ENCODE measurements at regions not wholly inside any gene's neighbourhood (a gene's known extent, or its start where the extent isn't known, plus 50 kb on each side); places are given as distances from the start of the nearest gene placed in this dataset.

DNA sequence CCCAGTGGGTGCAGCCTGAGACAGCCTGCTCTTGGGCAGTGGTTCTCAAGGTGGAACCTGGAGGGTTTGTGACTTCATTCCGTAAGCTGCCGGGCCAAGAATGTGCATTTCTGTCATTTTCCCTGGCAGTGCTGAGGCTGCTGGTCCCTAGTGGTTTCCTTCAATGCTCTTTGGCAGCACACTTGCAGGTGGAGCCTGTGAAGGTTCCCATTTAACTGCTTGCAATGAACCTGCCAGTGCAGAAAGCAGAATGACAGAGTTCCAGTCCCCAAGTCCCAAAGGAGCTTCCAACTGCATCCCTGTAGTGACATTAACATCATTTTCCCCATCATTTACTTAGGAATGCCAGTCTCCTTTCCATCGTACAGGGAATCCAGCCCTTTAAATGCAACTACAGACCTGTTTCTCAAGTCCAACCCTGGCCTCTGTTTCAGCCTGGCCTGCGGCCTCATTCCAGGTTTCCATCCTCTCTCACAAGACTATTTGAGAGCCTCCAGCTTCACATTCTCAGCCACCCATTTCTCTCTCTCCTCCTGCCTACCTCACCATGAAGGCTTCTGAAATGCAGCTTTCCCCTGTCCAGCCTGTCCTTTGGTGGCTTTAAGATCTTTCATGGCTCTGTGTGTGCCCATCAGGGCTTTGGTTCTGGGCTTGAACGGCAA lies 149.7 kb upstream of the GGTLC1 start:
- no peaks in the 10 kb centered on the region for H3K4me1 ChIP-seq (ENCODE audit: insufficient read depth)
- H3K27me3 ChIP-seq = no peaks in the 10 kb centered on the region
- H3K36me3 ChIP-seq = no peaks in the 10 kb centered on the region
- intact Hi-C loops (cut with DNase I) = no loop called here
- DNase-seq = no peak
- no peak overlapping the region for H3K4me3 ChIP-seq
- no peaks in the 10 kb centered on the region for H3K9me3 ChIP-seq
- TF ChIP-seq, protein P1, sequence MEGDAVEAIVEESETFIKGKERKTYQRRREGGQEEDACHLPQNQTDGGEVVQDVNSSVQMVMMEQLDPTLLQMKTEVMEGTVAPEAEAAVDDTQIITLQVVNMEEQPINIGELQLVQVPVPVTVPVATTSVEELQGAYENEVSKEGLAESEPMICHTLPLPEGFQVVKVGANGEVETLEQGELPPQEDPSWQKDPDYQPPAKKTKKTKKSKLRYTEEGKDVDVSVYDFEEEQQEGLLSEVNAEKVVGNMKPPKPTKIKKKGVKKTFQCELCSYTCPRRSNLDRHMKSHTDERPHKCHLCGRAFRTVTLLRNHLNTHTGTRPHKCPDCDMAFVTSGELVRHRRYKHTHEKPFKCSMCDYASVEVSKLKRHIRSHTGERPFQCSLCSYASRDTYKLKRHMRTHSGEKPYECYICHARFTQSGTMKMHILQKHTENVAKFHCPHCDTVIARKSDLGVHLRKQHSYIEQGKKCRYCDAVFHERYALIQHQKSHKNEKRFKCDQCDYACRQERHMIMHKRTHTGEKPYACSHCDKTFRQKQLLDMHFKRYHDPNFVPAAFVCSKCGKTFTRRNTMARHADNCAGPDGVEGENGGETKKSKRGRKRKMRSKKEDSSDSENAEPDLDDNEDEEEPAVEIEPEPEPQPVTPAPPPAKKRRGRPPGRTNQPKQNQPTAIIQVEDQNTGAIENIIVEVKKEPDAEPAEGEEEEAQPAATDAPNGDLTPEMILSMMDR (IDR thresholded peaks at IDR 0.05) = no peak
- no peak for TF ChIP-seq EP300 (IDR thresholded peaks at IDR 0.05)
- no peak for TF ChIP-seq POLR2A (IDR thresholded peaks at IDR 0.05)
- 77 to 82% (median 81%) methylated on average over 5 of the region's 5 CpGs for WGBS, 3 donors
- no peak overlapping the region for H3K27ac ChIP-seq

DNA sequence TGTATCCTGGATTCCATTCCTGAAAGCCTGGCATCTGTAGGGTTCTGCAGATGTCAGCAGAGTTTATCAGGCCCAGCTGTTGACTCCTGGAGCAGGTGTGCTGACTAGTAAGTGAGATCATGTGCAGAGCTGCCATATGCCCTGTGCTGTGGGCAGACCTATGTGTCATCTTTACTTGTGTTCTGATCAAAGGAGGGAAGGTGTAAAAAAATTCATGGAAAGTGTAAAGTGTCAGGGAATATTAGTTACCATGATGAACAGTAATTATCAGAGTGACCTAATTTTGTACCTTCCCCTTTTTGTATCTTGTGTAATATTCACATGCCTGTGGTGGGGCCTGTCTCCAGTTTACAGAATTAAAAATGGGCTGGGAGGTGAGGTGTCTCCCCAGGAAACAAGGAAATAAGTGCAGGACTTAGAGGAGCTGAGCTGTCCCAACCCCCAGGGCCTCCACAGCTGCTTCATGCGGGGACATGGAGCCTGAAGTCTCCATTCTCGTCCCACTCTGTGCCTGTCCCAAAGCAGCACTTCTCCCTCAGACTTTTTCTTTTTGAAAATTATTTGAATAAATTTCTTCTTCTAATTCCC lies 148.2 kb upstream of the GGTLC1 start:
- DNase-seq = no peak
- no peak overlapping the region for H3K4me3 ChIP-seq
- no peaks in the 10 kb centered on the region for H3K4me1 ChIP-seq (ENCODE audit: insufficient read depth)
- H3K27ac ChIP-seq = no peak overlapping the region
- 84 to 90% (median 84%) methylated on average over 2 of the region's 2 CpGs for WGBS, 3 donors
- no peaks in the 10 kb centered on the region for H3K9me3 ChIP-seq
- intact Hi-C loops (cut with DNase I) = no loop called here
- TF ChIP-seq EP300 (IDR thresholded peaks at IDR 0.05) = no peak
- TF ChIP-seq POLR2A (IDR thresholded peaks at IDR 0.05) = no peak
- TF ChIP-seq, protein P1 (IDR thresholded peaks at IDR 0.05) = no peak
- H3K27me3 ChIP-seq = no peaks in the 10 kb centered on the region
- no peaks in the 10 kb centered on the region for H3K36me3 ChIP-seq

DNA sequence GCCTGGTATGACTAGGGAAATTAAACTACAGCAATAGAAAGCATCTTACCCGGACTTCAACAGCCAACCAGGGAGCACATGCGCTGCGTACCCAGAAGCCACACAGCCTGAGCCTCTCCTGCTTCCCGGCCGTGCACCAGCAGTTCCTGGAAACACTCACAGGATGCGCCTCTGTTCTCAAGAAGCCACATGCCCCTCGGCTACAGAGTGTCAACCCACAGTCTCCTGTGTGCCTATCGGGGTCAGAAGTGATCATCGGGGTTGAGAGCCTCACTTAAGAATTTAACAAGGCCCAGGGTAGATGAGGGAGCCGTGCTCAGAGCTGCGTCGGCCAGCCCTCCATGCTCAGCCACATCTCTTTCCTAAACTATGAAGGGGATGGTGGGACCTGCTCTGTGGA lies 147.2 kb upstream of the GGTLC1 start:
- no peaks in the 10 kb centered on the region for H3K4me1 ChIP-seq (ENCODE audit: insufficient read depth)
- DNase-seq = no peak
- TF ChIP-seq EP300 (IDR thresholded peaks at IDR 0.05) = no peak
- no peaks in the 10 kb centered on the region for H3K9me3 ChIP-seq
- no peak overlapping the region for H3K27ac ChIP-seq
- 89 to 92% (median 90%) methylated on average over 12 of the region's 12 CpGs for WGBS, 3 donors
- no peaks in the 10 kb centered on the region for H3K36me3 ChIP-seq
- intact Hi-C loops (cut with DNase I) = no loop called here
- H3K27me3 ChIP-seq = no peaks in the 10 kb centered on the region
- no peak overlapping the region for H3K4me3 ChIP-seq

DNA sequence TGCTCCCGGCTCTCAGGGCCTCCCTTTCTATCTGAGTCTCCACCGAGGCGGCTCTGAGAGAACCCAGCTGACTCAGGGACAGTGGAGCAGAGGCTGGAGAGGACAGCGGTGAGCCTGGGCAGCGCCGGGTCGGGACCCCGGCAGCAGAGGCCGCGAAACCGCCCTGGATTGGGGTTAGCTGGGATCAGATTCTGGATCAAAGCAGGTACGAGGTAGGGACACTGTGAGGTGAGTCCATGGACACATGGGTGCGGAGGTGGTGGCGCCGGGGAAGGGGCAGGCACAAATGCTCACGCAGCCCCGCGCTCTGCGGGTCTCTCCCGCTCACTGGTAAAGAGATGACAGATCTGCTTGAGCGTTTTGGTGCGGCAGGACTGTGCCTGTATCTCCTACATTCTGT lies 146.4 kb upstream of the GGTLC1 start:
- Histone ChIP-seq H3K36me3 (no peaks in the 10 kb centered on the region), H3K4me3 (no peak overlapping the region), H3K27ac (no peak overlapping the region), H3K27me3 (no peaks in the 10 kb centered on the region), H3K4me1 (ENCODE audit: insufficient read depth) (no peaks in the 10 kb centered on the region), H3K9me3 (no peaks in the 10 kb centered on the region)
- WGBS, 3 donors = 94 to 96% (median 94%) methylated on average over 22 of the region's 22 CpGs
- intact Hi-C loops (cut with DNase I) = no loop called here
- TF ChIP-seq EP300 (IDR thresholded peaks at IDR 0.05) (no peak), POLR2A (IDR thresholded peaks at IDR 0.05) (no peak)
- TF ChIP-seq, protein P1 (IDR thresholded peaks at IDR 0.05) = no peak
- no peak for DNase-seq

DNA sequence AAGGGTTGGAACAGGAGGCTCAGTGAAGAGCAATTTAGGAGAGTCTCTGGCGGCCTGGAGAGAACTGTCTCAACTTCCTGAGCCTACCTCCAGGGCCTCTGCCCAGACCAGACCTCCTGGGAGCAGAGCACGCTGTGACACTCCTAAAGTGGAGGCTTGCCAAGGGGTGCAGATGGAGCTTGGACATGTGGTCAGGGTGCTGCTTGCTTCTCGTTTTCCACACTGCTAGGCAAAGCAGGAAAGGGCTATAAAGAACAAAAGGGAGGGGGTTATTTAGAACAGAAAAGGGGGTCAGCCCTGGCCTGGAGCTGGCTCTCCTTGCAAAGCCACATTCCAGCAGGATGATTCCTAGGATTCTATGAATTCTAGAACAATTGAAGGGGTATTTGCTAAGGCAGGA lies 145.7 kb upstream of the GGTLC1 start:
- H3K9me3 ChIP-seq = no peaks in the 10 kb centered on the region
- TF ChIP-seq EP300 (IDR thresholded peaks at IDR 0.05) (no peak), POLR2A (IDR thresholded peaks at IDR 0.05) (no peak)
- TF ChIP-seq, protein P1 (IDR thresholded peaks at IDR 0.05) = no peak
- H3K4me3 ChIP-seq = no peak overlapping the region
- DNase-seq = no peak
- intact Hi-C loops (cut with DNase I) = no loop called here
- no peaks in the 10 kb centered on the region for H3K36me3 ChIP-seq
- H3K4me1 ChIP-seq (ENCODE audit: insufficient read depth) = no peaks in the 10 kb centered on the region
- H3K27me3 ChIP-seq = no peaks in the 10 kb centered on the region
- WGBS, 3 donors = 51 to 63% (median 62%) methylated on average over 3 of the region's 3 CpGs
- H3K27ac ChIP-seq = no peak overlapping the region
